HG03342 (cell line): ENCODE measurements at regions not wholly inside any gene's neighbourhood (a gene's known extent, or its start where the extent isn't known, plus 50 kb on each side); places are given as distances from the start of the nearest gene placed in this dataset.
"Not testable (repeated sequence)": the region's sequence is repeated elsewhere in the genome, so short reads cannot be mapped to it uniquely, and the experiment has no call there.

Source experiments
- ATAC-seq: cut with Tn5 transposase; IDR thresholded peaks from one replicate; pipeline ENCODE4 v1.9.1; 2021; ENCODE audit warnings: mild to moderate bottlenecking, moderate library complexity; ENCODE audit not compliant: unreplicated experiment

DNA sequence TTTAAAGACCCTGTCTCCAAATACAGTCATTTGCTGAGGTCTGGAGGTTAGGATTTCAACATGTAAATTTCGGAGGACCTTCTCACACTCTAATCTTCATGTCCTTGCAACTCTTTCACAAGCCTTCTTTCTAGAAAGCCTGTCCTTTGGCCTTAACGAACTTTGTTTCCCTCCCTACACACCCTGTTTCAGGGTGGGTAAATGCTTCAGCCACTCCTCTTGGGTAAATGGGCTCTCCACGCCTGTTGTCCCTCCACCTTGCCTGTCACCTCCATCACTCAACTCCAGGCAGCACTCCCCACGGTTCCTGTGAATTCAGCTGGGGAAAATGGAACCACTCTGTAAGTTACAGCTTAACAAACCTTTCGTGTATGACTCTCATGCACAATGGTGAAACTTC, 84.0 kb upstream of the COG2 start:
- no peak for ATAC-seq

DNA sequence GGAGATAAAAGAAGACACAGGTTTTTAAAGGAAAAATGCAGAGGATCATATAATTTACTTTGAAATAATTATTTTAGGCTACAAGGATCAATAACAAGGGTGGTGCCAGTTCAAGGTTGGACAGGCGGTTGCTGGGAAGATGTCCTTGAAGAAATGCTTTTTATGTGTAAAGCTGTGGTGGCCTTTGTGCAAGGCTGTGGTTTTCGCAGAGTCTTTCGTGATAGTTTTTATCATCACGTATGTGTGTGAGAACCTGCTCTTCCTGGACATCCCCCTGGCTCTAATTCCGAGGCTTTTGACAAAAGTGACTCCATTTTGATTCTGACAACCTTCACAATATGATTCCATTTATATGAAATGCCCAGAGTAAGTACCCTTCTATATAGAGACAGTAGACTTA, 85.8 kb upstream of the COG2 start:
- no peak for ATAC-seq

DNA sequence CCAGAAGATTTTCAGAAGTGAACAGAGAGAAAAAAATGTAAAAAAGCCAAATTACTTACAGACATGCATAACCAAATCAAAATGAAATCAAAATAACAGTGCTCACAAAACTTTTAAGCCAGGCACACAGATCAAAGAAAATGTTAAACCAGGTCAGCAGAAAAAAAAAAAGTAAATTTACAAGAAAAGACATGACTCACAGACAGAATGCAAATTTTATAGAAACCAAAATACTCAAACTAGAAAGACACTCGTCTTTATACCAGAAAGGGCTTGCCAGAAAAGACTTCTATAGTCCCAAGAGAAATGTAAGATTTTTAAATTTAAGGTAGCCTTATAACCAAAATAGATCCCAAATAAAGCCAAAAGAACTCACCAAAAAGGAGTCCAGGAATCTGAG, 86.5 kb upstream of the COG2 start:
- no peak for ATAC-seq

DNA sequence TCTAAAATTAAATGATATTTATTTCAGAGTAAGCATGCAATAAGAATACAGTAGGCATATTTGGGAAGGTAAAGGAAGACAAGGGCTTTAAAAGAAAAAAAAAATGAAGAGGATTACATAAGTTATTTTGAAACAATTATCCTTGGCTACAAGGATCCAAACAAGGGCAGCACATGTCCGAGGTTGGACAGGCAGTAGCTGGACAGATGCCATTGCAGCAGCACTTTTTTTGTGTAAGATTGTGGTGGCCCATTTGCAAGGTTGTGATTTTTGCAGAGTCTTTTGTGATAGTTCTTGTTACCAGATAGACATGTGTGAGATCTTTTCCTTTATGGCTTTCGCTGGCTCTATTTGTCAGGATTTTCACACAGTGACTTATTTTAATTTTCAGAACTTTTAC, 89.4 kb upstream of the COG2 start:
- ATAC-seq = no peak

DNA sequence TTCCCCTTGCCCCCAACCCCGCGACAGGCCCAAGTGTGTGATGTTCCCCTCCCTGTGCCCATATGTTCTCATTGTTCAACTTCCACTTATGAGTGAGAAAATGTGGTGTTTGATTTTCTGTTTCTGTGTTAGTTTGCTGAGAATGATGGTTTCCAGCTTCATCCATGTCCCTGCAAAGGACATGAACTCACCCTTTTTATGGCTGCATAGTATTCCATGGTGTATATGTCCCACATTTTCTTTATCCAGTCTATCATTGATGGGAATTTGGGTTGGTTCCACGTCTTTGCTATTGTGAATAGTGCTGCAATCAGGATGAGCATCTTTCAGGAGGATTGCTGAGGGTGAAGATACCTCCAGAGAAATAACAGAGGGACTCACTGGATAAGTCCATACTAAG, 91.3 kb upstream of the COG2 start:
- not testable (repeated sequence) for ATAC-seq

DNA sequence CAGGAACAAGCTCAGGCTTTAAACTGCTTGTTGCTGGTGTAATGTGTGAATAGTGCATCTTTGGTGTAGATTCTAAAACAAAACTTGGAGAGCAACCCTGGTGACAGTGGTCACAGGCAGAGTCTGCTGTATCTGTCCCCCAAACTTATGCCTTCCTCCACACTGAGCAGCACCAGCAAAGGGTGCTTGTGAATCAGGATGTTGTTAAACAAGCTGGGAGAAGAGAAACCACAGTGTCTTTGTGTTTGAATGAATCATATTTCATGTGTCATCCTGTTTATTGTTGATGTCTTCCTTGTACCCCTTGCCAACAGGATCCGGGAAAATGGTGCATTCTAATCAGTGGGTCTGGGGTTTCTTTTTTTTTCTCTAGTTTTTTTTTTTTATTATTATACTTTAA, 91.9 kb upstream of the COG2 start:
- ATAC-seq = no peak

DNA sequence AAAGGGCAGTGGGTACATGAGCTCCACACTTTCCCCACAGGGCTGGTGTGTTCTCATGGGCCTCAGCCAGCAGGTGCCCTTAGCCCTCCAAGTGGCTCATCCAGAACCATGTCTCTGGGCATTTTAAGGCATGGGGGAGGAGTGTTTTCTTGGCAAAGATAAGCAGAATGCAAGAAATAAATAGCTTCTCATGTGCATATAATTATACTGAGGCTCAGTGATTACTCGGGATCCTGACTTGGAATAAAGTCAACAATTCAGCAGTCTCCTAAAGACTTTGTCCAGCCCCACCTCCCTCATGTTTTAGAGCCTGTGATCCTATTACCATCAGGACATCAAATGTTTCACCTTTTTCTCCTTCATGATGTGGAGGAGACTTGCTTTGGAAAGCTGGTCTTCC, 92.7 kb upstream of the COG2 start:
- ATAC-seq = no peak

DNA sequence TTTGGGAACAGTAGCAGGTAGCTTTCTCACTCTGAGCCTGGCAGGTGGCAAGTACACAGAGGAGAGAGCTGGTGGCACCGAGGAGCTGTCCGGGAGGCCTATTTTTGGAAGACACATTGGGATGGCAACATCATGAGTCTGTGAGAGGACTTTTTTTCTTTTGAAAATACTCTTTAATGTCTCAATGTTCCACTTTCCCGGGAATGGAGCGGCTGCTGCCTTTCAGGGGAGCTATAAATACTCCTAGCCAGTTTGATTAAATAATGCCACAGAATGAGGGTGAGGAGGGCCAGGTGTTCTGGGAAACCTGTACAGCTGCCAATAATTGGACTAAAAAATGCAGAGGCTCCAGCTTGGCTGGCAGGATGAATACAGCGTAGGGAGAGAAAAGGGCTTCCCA, 93.3 kb upstream of the COG2 start:
- ATAC-seq = no peak

DNA sequence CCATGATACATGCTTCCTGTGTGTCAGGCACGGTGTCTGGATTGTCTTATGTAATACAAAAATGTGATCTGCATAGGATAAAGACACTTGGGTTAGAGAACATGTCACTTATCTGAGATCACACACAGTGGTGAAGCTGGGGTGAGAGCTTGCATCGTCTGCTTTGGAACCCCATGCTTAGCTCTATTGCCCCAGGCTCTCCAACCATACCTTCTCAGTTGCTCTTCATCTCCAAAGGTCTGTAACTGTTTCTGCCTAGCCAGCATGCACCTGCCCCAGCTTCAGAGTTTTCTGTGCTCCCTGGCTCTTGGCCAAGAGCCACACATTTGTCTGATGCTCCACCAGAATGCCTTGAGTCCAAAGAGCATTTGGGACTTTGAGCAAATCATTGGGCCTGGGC, 93.9 kb upstream of the COG2 start:
- ATAC-seq = no peak

DNA sequence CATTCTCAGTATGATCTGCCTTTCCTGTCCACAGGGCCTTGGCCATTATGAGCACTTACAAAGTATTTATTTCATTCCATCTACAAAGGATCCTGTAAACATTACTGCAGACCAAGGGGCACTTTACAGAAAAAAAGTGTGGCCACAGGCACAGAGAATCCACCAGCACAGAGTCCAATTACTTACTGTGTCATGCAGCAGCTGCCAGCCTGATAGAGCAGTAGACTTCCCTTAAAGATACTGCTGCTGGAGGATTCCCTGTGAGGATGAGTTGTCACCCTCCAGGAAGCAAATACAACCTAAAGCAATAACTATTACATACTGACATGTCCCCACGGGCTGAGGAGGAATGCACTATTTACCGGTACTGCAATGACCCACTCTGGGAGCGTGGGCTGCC, 97.1 kb upstream of the COG2 start:
- no peak for ATAC-seq

DNA sequence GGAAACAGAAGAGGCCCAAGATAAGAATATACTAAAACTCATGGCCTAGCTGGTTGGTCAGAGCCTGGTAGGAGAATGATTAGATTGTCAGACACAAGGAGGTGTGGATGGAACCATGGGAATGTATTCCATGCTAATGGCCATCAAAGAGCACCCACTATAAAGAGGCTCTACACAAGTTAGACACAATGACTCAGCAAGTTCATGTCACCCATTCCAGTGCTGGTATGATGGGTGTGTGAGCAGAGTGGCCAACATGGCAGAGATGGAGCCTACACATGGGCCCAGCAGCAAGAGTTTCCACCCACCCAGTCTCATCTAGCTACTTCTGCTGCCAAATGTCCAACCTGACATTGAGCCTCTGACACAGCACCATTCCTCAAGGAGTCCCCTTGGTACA, 97.5 kb upstream of the COG2 start:
- ATAC-seq = no peak

DNA sequence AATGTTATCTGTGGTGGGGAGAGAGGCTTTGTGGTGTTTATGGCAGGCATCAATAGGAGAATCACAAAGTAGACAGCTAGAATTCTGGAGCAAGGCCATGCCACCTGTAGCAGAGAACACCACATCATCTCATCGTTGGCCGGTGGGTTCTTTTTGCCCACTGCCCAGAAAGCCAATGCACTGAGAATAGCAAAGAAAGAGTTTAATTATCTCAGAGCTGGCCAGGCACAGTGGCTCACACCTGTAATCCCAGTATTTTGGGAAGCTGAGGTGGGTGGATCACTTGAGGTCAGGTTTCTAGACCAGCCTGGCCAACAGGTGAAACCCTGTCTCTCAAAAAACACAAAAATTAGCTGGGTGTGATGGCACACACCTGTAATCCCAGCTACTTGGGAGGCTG, 99.2 kb upstream of the COG2 start:
- ATAC-seq = no peak

DNA sequence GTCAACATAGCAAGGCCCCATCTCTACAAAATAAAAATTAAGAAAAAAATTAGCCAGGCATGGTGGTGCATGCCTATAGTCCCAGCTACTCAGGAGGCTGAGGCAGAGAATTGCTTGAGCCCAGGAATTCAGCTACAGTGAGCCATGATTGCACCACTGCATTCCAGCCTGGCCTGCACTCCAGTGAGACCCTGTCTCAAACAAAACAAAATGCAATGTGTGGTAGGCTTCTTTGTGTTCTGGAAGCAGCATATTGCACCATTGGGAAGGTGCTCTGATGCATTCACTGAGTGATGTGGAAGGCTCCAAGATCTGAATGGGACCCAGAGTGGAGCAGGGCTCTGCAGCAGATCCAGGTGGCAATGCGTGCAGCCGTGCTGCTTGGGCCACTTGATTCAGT, 99.6 kb upstream of the COG2 start:
- no peak for ATAC-seq

DNA sequence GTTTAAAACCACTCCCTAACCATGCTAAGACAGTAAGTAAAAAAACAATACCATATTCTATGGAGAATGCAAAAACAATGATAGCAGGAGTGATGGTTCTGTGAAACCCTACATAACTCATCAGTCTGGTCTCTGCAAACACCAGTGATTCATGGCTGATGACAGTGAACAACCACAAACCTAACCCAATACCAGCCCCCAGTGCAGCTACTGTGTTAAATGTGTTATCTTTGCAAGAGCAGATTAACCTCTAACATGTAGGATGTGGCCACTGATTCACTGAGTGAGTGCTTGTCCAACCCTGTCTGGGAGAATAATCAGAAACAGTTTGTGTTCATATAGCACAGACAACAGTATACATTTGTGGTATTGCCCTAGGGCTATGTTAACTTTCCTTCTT, 100.2 kb upstream of the COG2 start:
- ATAC-seq = no peak

DNA sequence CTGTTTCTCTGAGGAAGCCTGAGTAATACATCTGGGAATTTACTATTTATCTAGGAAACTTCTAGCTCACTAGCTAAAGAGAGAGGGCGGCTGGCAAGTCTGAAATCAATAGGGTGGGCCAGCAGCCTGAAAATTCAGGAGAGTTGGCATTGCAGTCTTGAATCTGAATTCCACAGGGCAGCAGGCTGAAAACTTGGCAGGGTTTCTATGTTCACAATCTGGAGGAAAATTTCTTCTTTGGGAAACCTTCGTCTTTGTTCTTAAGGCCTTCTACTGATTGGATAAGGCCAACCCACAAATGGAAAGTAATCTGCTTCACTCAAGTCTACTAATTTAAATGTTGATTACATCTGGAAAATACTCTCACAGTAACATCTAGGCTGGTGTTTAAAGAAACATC, 101.0 kb upstream of the COG2 start:
- ATAC-seq = no peak

DNA sequence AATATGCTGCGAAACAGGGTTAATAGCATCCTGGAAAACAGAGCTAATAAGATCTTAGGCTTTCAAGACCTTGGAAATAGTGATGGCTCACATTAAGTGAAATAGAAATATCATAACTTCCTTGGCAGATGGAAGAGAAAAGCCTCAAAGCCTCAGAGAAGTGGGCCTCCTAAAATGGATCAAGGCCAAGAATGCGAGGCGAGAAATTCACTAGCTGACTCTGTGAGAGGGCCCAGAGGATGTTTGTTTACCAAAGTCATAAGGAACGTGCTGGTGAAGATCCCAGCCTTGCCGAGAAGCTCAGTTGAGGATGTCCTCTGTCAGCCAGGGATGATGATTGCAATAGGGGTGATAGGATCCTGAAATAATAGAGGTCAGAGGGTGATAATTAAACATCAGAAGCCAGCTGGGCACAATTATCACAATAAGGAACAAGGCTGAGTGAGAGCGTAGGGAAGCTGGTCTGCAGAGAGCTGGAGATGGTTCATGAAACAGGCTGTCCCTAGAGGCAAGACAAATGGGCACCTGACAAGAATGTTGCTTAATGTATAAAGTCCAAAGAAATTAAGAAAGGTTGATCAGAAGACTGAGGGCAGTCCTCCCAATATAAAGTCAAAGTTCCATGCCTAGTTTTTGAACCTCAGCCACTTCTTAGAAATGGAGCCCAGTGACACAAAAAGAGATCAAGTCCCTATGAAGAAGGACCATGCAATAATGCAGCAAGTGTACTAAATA, 101.7 kb upstream of the COG2 start:
- no peak for ATAC-seq

DNA sequence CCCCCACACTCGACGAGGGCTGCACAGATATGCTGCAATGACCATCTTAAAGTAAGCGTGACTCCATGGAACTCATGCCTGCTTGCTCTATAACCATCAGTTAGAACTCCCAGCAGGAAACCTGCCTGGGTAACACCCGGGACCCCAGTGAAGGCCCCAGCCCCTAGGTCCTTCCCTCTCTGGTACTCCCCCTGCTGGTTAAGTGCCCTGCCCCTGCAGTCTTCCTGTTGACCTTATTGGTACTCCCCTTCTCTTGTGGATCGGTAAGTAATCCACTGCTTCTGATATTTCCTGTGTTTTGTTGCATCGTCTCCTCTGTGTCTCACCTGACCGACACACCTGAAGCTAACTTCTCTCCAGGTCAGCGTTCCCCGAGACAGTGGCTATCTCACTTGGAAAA, 104.8 kb upstream of the COG2 start:
- ATAC-seq = no peak

DNA sequence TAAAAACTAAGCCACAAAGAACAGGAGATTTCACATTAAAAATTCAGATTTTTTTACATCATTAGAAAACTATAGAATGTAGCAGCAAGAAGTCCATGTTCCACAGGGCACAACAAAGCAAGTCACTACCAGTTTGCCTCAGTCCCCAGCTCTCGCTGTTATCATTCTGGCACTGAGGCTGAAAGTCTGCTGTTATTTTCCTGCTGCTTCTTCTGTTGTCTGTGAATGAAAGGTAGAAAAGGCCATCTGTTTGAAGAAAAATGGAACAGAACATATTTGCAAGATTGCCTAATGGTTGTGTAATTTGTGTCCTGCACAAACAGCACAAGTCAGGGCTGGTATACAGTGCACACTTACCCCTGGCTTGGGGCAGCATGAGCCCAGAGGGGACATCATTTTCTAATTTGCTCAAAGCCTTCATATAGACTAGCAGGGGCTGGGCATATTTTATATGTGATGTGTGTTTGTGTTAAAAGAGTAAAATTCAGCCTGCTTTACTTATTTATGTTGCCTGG, 105.6 kb upstream of the COG2 start:
- ATAC-seq = no peak

DNA sequence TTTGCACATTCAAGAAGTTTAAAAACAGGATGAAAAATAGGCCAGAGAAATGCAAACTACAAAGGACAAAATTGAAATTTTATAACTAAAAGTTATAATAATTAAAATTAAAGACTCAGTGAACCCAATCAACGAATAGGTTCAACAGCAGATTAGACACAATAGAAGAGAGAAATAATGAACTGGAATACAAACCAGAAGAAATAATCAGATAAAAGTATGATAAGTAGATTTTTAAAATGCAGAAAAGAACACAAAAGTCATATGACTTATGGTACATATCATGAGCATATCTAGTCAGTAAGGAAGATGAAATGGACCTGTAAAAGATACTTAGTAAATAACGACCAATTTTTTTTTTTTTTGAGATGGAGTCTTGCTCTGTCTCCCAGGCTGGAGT, 108.1 kb upstream of the COG2 start:
- no peak for ATAC-seq

DNA sequence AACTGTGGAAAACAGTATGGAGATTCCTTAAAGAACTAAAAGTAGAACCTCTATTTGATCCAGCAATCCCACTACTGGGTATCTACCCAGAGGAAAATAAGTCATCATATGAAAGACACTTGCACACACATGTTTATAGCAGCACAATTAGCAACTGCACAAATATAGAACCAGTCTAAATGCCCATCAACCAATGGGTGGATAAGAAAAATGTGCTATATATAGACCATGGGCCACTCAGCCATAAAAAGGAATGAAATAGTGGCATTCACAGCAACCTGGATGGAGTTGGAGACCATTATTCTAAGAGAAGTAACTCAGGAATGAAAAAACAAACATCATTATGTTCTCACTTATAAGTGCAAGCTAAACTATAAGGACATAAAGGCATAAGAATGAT, 105.0 kb upstream of the PGBD5 start:
- ATAC-seq = no peak

DNA sequence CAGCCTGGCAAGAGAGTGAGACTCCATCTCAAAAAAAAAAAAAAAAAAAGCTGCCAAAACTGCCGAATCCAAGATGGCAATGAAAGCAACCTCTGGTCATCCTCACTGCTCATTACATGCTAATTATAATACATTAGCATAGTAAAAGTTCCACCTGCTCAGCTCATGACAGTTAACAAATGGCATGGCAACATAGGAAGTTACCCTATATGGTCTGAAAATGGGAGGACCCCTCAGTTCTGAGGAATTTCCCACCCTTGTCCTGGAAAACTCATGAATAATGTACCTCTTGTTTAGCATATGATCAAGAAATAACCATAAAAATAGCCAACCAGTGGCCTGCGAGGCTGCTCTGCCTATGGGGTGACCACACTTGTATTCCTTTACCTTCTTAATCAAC, 93.1 kb upstream of the PGBD5 start:
- ATAC-seq = no peak

DNA sequence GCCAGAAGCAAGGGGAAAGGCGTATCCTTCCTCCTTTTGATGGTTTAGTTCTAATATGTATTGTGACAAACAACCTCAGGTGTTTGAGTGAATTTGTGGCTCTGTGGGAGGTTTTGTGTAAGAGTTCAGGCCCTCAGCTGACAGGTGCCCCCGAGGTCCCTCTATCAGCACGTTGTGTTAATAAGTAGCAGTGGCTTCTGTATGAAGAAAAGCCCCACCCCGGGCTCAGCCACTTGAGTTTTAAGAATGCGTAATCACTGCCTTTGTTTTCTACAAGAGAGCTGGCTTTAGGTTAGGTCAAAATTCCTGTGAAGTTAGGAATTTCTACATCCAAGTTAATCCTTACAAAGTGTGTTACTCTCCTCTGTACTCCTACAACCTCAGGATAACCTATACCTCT, 92.4 kb upstream of the PGBD5 start:
- no peak for ATAC-seq

DNA sequence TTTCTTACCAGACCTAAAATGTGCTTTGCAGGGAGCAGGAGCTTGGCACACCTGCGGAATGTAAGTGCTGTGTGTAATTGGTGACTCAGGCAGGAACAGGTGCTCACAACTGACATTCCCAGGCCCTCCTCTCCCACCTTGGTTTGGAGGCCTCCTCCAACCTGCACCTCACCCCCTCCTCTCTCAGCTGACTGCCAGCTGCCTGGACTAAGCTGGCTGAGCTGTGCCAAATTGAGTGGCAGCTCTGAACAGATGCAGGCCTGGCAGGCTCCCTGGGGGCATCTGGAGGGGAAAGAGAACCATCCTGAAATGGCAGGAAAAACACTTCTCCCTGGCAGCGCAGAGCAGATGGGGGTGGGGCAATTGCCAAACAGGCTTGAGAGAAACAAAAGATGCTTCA, 91.7 kb upstream of the PGBD5 start:
- no peak for ATAC-seq
